Epithelial cell of proximal tubule (primary cell): ENCODE measurements at regions not wholly inside any gene's neighbourhood (a gene's known extent, or its start where the extent isn't known, plus 50 kb on each side); places are given as distances from the start of the nearest gene placed in this dataset.

Experiments used
- DNase-seq: peaks from one replicate; pipeline ENCODE4 v3.0.0-alpha.2; 2011; ENCODE audit warnings: low read depth
- H3K4me3 ChIP-seq: 2 replicates; pipeline ENCODE4 v1.5.1; 2011; ENCODE audit warnings: low read depth, mild to moderate bottlenecking, low read length
- TF ChIP-seq, protein P1 (sequence below): conservative IDR thresholded peaks from 2 replicates; pipeline ENCODE4 v1.5.1; 2012; ENCODE audit warnings: low read depth, mild to moderate bottlenecking, low read length

DNA sequence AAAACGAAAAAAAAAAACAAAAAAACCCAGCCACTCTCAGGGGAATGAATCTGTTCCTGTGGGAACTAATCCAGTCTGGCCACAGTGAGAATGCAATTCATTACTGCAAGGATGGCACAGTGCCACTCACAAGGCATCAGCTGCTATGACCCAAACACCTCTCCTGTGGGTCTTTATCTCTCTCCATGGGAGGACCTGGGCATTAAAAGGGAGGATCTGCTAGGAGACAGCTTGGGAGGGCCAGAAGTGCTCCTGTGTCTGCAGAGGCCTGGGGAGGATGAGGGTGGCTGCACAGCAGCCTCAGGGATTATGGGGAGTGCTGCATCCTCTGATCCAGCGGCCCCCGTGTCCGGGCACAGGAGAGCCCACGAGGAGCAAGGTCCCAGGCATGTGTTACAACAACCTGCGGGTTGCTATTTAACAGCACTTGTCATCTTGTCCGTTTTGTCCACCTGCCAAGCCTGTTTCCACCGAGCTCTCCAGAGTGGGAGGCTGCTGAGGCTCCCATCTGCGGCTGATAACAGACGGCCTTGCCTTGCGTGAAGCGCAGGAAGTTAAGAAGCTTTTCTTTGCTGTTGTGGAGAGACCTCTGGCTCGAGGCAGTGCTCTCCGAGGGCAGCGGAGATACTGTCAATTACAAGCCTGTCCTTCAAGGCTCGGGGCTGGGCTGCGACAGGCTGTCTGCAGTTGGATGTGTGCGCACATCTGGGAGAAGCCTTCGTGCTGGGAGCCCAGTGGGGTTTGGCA is 97.7 kb downstream of the NXPE2 start:
- no peak for DNase-seq
- no peak overlapping the region for H3K4me3 ChIP-seq
- TF ChIP-seq, protein P1, sequence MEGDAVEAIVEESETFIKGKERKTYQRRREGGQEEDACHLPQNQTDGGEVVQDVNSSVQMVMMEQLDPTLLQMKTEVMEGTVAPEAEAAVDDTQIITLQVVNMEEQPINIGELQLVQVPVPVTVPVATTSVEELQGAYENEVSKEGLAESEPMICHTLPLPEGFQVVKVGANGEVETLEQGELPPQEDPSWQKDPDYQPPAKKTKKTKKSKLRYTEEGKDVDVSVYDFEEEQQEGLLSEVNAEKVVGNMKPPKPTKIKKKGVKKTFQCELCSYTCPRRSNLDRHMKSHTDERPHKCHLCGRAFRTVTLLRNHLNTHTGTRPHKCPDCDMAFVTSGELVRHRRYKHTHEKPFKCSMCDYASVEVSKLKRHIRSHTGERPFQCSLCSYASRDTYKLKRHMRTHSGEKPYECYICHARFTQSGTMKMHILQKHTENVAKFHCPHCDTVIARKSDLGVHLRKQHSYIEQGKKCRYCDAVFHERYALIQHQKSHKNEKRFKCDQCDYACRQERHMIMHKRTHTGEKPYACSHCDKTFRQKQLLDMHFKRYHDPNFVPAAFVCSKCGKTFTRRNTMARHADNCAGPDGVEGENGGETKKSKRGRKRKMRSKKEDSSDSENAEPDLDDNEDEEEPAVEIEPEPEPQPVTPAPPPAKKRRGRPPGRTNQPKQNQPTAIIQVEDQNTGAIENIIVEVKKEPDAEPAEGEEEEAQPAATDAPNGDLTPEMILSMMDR: no peak

- TF ChIP-seq, protein P1: no peak
Observed at GRCh38 chr11:114776956-114777355, 98.6 kb downstream of the NXPE2 start.

GRCh38 chr11:114779189-114779588 is 100.9 kb downstream of the NXPE2 start:
- DNase-seq: no peak
- TF ChIP-seq, protein P1: no peak
- no peak overlapping the region for H3K4me3 ChIP-seq

More at GRCh38 chr11:114776956-114777355, 98.6 kb downstream of the NXPE2 start:
- no peak overlapping the region for H3K4me3 ChIP-seq
- DNase-seq: no peak

- no peak overlapping the region for H3K4me3 ChIP-seq
- DNase-seq: no peak
- TF ChIP-seq, protein P1: no peak
Observed at GRCh38 chr11:114782650-114783310, 104.5 kb downstream of the NXPE2 start.

DNA sequence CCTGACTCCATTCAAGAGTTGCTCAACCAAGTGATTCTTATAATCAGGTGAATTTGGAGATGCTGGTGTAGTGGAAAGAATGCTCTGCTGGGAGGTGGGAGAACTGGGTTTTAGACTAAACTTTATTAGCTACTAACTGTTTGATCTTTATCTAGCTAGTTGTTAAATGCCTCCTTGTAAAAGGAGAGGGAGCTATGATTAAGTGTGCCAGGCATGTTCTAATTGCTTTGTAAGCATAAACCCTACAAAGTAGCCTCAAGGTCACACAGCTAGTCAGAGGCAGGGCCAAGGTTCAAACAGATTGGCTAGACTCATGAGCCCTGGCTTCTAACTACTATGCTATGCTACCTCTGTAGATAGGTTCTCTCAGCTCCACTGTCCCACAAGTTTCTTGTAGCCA is 105.5 kb downstream of the NXPE2 start:
- TF ChIP-seq, protein P1: no peak

GRCh38 chr11:114784216-114784615 is 105.9 kb downstream of the NXPE2 start:
- DNase-seq: no peak

More for the DNA sequence above, 105.5 kb downstream of the NXPE2 start:
- H3K4me3 ChIP-seq: no peak overlapping the region
- DNase-seq: no peak

More at GRCh38 chr11:114784216-114784615, 105.9 kb downstream of the NXPE2 start:
- H3K4me3 ChIP-seq: no peak overlapping the region
- TF ChIP-seq, protein P1: no peak
